ENCODE measurements at regions not wholly inside any gene's neighbourhood (a gene's known extent, or its start where the extent isn't known, plus 50 kb on each side); places are given as distances from the start of the nearest gene placed in this dataset.
"Not testable (repeated sequence)": the region's sequence is repeated elsewhere in the genome, so short reads cannot be mapped to it uniquely, and the experiment has no call there.

- TF ChIP-seq SCRT2 (tag by site-specific recombination; IDR thresholded peaks at IDR 0.05) (no peak), ZNF621 (tag by site-specific recombination; IDR thresholded peaks at IDR 0.05) (no peak), ZNF155 (tag by site-specific recombination; IDR thresholded peaks at IDR 0.05) (no peak)
- Histone ChIP-seq H3K4me1 (ENCODE audit: control insufficient read depth, insufficient read depth, low read length) (no peaks in the 10 kb centered on the region), H3K4me3 (ENCODE audit: low read depth, low read length) (no peak overlapping the region), H3K36me3 (ENCODE audit: control insufficient read depth in 2 of 2, insufficient read depth in 1 of 2, low read length in 2 of 2) (no peaks in the 10 kb centered on the region), H3K9me3 (ENCODE audit: control insufficient read depth, insufficient read depth, low read depth, low read length) (no peaks in the 10 kb centered on the region), H3K27ac (ENCODE audit: extremely low read depth, low read depth, low read length) (no peak overlapping the region)
- CTCF ChIA-PET: interaction anchor here (0.6 kb wide), 1 partner anchor 249 kb away, joined by 3 read pairs; no protein-coding TSS in a partner anchor
- POLR2A ChIA-PET: no interaction called here
These were observed 72.3 kb upstream of the MEF2A start for GRCh38 chr15:99493461-99493860.

- H3K4me1 ChIP-seq (ENCODE audit: control insufficient read depth, insufficient read depth, low read length); H3K4me3 ChIP-seq (ENCODE audit: low read depth, low read length); CTCF ChIA-PET; H3K9me3 ChIP-seq (ENCODE audit: control insufficient read depth, insufficient read depth, low read depth, low read length); H3K36me3 ChIP-seq (ENCODE audit: control insufficient read depth in 2 of 2, insufficient read depth in 1 of 2, low read length in 2 of 2); POLR2A ChIA-PET; H3K27ac ChIP-seq (ENCODE audit: extremely low read depth, low read depth, low read length): not testable (repeated sequence)
These were observed 71.1 kb upstream of the MEF2A start for GRCh38 chr15:99494536-99495233.

GRCh38 chr15:99495430-99496301, 70.1 kb upstream of the MEF2A start:
- H3K4me3 ChIP-seq (ENCODE audit: low read depth, low read length): no peak overlapping the region
- no peaks in the 10 kb centered on the region for H3K4me1 ChIP-seq (ENCODE audit: control insufficient read depth, insufficient read depth, low read length)
- TF ChIP-seq ZBTB10 (tag by site-specific recombination; IDR thresholded peaks at IDR 0.05) (no peak), ZNF529 (tag by site-specific recombination; IDR thresholded peaks at IDR 0.05; ENCODE audit: insufficient replicate concordance) (no peak), OSR2 (tag by site-specific recombination; IDR thresholded peaks at IDR 0.05) (no peak), SP7 (tag by site-specific recombination; IDR thresholded peaks at IDR 0.05) (no peak), ZNF214 (tag by site-specific recombination; IDR thresholded peaks at IDR 0.05; ENCODE audit: borderline replicate concordance) (no peak), ZNF692 (tag by site-specific recombination; IDR thresholded peaks at IDR 0.05) (no peak), ZNF433 (tag by site-specific recombination; IDR thresholded peaks at IDR 0.05; ENCODE audit: low read depth) (no peak), SCRT2 (tag by site-specific recombination; IDR thresholded peaks at IDR 0.05) (no peak), ZNF48 (tag by site-specific recombination; IDR thresholded peaks at IDR 0.05) (no peak), ZFP69B (tag by site-specific recombination; IDR thresholded peaks at IDR 0.05) (no peak)
- H3K9me3 ChIP-seq (ENCODE audit: control insufficient read depth, insufficient read depth, low read depth, low read length): no peaks in the 10 kb centered on the region
- H3K27ac ChIP-seq (ENCODE audit: extremely low read depth, low read depth, low read length): no peak overlapping the region
- POLR2A ChIA-PET: no interaction called here
- H3K36me3 ChIP-seq (ENCODE audit: control insufficient read depth in 2 of 2, insufficient read depth in 1 of 2, low read length in 2 of 2): no peaks in the 10 kb centered on the region
- CTCF ChIA-PET: interaction anchor here (0.6 kb wide), 1 partner anchor 881 kb away, joined by 5 read pairs; no protein-coding TSS in a partner anchor

- POLR2A ChIA-PET: no interaction called here
- Histone ChIP-seq H3K4me3 (ENCODE audit: low read depth, low read length) (no peak overlapping the region), H3K4me1 (ENCODE audit: control insufficient read depth, insufficient read depth, low read length) (no peaks in the 10 kb centered on the region), H3K9me3 (ENCODE audit: control insufficient read depth, insufficient read depth, low read depth, low read length) (no peaks in the 10 kb centered on the region), H3K36me3 (ENCODE audit: control insufficient read depth in 2 of 2, insufficient read depth in 1 of 2, low read length in 2 of 2) (no peaks in the 10 kb centered on the region), H3K27ac (ENCODE audit: extremely low read depth, low read depth, low read length) (no peak overlapping the region)
- CTCF ChIA-PET: no interaction called here
- TF ChIP-seq ZNF639 (tag by site-specific recombination; IDR thresholded peaks at IDR 0.05) (no peak), ZNF624 (tag by site-specific recombination; IDR thresholded peaks at IDR 0.05) (no peak), ZNF311 (tag by site-specific recombination; IDR thresholded peaks at IDR 0.05; ENCODE audit: borderline replicate concordance) (no peak), ZNF404 (tag by site-specific recombination; IDR thresholded peaks at IDR 0.05) (no peak), ZNF37A (tag by site-specific recombination; IDR thresholded peaks at IDR 0.05) (no peak), ZNF610 (tag by site-specific recombination; IDR thresholded peaks at IDR 0.05; ENCODE audit: borderline replicate concordance) (no peak), MYNN (tag by site-specific recombination; IDR thresholded peaks at IDR 0.05; ENCODE audit: borderline replicate concordance) (no peak)
These were observed 69.5 kb upstream of the MEF2A start for GRCh38 chr15:99496302-99496629.

Data from HEK293 (cell line).